CD14-positive monocyte (primary cell): ENCODE measurements at regions not wholly inside any gene's neighbourhood (a gene's known extent, or its start where the extent isn't known, plus 50 kb on each side); places are given as distances from the start of the nearest gene placed in this dataset.

ENCODE experiments used
- DNase-seq, 3 donors: peaks; one replicate each; pipeline ENCODE4 v3.0.0-alpha.2; 2011 to 2022
- H2AFZ ChIP-seq: 2 replicates; pipeline ENCODE4 v1.6.0; 2012; ENCODE audit warnings: mild to moderate bottlenecking, low read depth, low read length, inconsistent platforms; ENCODE audit not compliant: insufficient read depth, poor library complexity, severe bottlenecking
- H3K27ac ChIP-seq, 2 donors: 1 replicate in 1 of 2; 2 replicates in 1 of 2; pipeline ENCODE4 v1.5.1; 2012 to 2013; ENCODE audit warnings: low read length in 2 of 2, control low read depth in 1 of 2, inconsistent platforms in 1 of 2, low read depth in 1 of 2, mild to moderate bottlenecking in 1 of 2
- H3K27me3 ChIP-seq, 2 donors: one replicate each; pipeline versions ENCODE4 v1.6.0 to v1.6.1; 2011 to 2013; ENCODE audit warnings: low read length in 2 of 2; ENCODE audit not compliant: control insufficient read depth in 2 of 2, insufficient read depth in 2 of 2
- H3K36me3 ChIP-seq, 2 donors: replicated peaks in 1 of 2; 1 replicate in 1 of 2; 2 replicates in 1 of 2; pipeline versions ENCODE4 v1.5.1 to v1.6.1; 2012 to 2013; ENCODE audit warnings: low read length in 2 of 2, control low read depth in 1 of 2, inconsistent platforms in 1 of 2, mild to moderate bottlenecking in 1 of 2; ENCODE audit not compliant: insufficient read depth in 2 of 2, control insufficient read depth in 1 of 2
- H3K4me1 ChIP-seq, 2 donors: 1 replicate in 1 of 2; 2 replicates in 1 of 2; pipeline versions ENCODE4 v1.5.1 to v1.6.1; 2012 to 2013; ENCODE audit warnings: low read length in 2 of 2, control low read depth in 1 of 2, inconsistent platforms in 1 of 2, mild to moderate bottlenecking in 1 of 2, moderate library complexity in 1 of 2; ENCODE audit not compliant: insufficient read depth in 2 of 2, control insufficient read depth in 1 of 2
- H3K4me2 ChIP-seq: replicated peaks from 2 replicates; pipeline ENCODE3; 2012; ENCODE audit warnings: low read length, moderate library complexity, mild to moderate bottlenecking; ENCODE audit not compliant: poor library complexity, severe bottlenecking; ENCODE audit errors: extremely low read depth
- H3K4me3 ChIP-seq, 3 experiments: fragments of 200-600 bp in 1 of 3; sonication (generic) in 1 of 3; replicated peaks in 1 of 3; 1 replicate in 2 of 3; 2 replicates in 1 of 3; pipeline ENCODE4 v1.5.1; 2011 to 2013; ENCODE audit warnings: low read length in 3 of 3, mild to moderate bottlenecking in 3 of 3, control low read depth in 2 of 3, low read depth in 2 of 3, inconsistent platforms in 1 of 3, moderate library complexity in 1 of 3
- H3K79me2 ChIP-seq: 2 replicates; pipeline ENCODE4 v1.6.0; 2012; ENCODE audit warnings: mild to moderate bottlenecking, control low read depth, inconsistent platforms, low read length, moderate library complexity; ENCODE audit not compliant: insufficient read depth
- H3K9ac ChIP-seq: 2 replicates; pipeline ENCODE4 v1.6.0; 2017; ENCODE audit warnings: low read length, mild to moderate bottlenecking; ENCODE audit not compliant: insufficient read depth, poor library complexity, severe bottlenecking
- H3K9me3 ChIP-seq, 2 donors: replicated peaks in 1 of 2; 1 replicate in 1 of 2; 2 replicates in 1 of 2; pipeline versions ENCODE4 v1.5.1 to v1.6.1; 2012 to 2013; ENCODE audit warnings: low read length in 2 of 2, control low read depth in 1 of 2; ENCODE audit not compliant: control insufficient read depth in 1 of 2, insufficient read depth in 1 of 2
- H4K20me1 ChIP-seq: 2 replicates; pipeline ENCODE4 v1.6.0; 2012; ENCODE audit warnings: mild to moderate bottlenecking, low read length, control low read depth, moderate library complexity; ENCODE audit not compliant: insufficient read depth
- H3K27ac Mint-ChIP-seq, 7 donors: one replicate each; pipeline ENCODE4 v1.8.0; 2020; ENCODE audit warnings: mild to moderate bottlenecking in 7 of 7, mixed read lengths in 7 of 7, moderate library complexity in 6 of 7, inconsistent platforms in 2 of 7
- H3K27me3 Mint-ChIP-seq, 3 donors: one replicate each; pipeline ENCODE4 v1.8.0; 2021 to 2022; ENCODE audit warnings: low read depth in 3 of 3, mild to moderate bottlenecking in 3 of 3, mixed read lengths in 3 of 3, moderate library complexity in 3 of 3, inconsistent platforms in 1 of 3
- H3K36me3 Mint-ChIP-seq, 2 donors: one replicate each; pipeline ENCODE4 v1.8.0; 2020; ENCODE audit warnings: mixed read lengths in 2 of 2, inconsistent platforms in 1 of 2, mild to moderate bottlenecking in 1 of 2
- H3K4me1 Mint-ChIP-seq: one replicate; pipeline ENCODE4 v1.8.0; 2020; ENCODE audit warnings: mild to moderate bottlenecking, mixed read lengths
- H3K4me3 Mint-ChIP-seq, 2 donors: one replicate each; pipeline ENCODE4 v1.8.0; 2020; ENCODE audit warnings: mild to moderate bottlenecking in 2 of 2, mixed read lengths in 2 of 2, moderate library complexity in 1 of 2
- H3K9me3 Mint-ChIP-seq, 7 donors: one replicate each; pipeline ENCODE4 v1.8.0; 2020 to 2022; ENCODE audit warnings: mixed read lengths in 7 of 7, mild to moderate bottlenecking in 6 of 7, moderate library complexity in 6 of 7, inconsistent platforms in 2 of 7
- CTCF ChIP-seq: fragments of 200-600 bp; IDR thresholded peaks from one replicate; pipeline ENCODE4 v1.8.0; 2022; ENCODE audit warnings: antibody characterized with exemption, mild to moderate bottlenecking
- WGBS: methylation state at CpG from one replicate; pipeline ENCODE4 v1.1.5; 2013; ENCODE audit warnings: missing lambda C conversion rate; ENCODE audit not compliant: insufficient coverage; 5-methylcytosine and 5-hydroxymethylcytosine counted together
- intact Hi-C, 2 donors: fragments of 100-400 bp; cut with micrococcal nuclease; formaldehyde crosslinking; loops; one replicate each; pipeline versions ENCODE4 v1.15.0 to v1.15.1; 2023

- TF ChIP-seq CTCF: no peak
- intact Hi-C loops: no loop called here
- Histone ChIP-seq H2AFZ (no peak overlapping the region), H3K9me3 (no peaks in the 10 kb centered on the region), H3K9ac (no peak overlapping the region), H3K36me3 (no peaks in the 10 kb centered on the region), H3K4me1 (no peaks in the 10 kb centered on the region), H3K4me2 (no peak overlapping the region), H4K20me1 (no peaks in the 10 kb centered on the region), H3K27me3 (no peaks in the 10 kb centered on the region), H3K79me2 (no peaks in the 10 kb centered on the region), H3K4me3 (no peak overlapping the region), H3K27ac (no peak overlapping the region)
- H3K9me3 Mint-ChIP-seq: peaks cover 0 to 8% (median 2%) of the 10 kb centered on the region in 7 donors
- no peaks in the 10 kb centered on the region for H3K36me3 Mint-ChIP-seq
- no peaks in the 10 kb centered on the region for H3K4me1 Mint-ChIP-seq
- WGBS: 69% methylated on average over 7 of the region's 8 CpGs
- DNase-seq: no peak
- no peak overlapping the region for H3K27ac Mint-ChIP-seq
- no peak overlapping the region for H3K4me3 Mint-ChIP-seq
- peaks cover 0 to 4% (median 3%) of the 10 kb centered on the region in 3 donors for H3K27me3 Mint-ChIP-seq
Observed at GRCh38 chr2:16311521-16312440, 353.9 kb downstream of the CYRIA start.

- no peak for TF ChIP-seq CTCF
- peaks cover 0 to 8% (median 2%) of the 10 kb centered on the region in 7 donors for H3K9me3 Mint-ChIP-seq
Observed at GRCh38 chr2:16308816-16309215, 356.8 kb downstream of the CYRIA start.

More at GRCh38 chr2:16308816-16309215, 356.8 kb downstream of the CYRIA start:
- no peaks in the 10 kb centered on the region for H3K27me3 ChIP-seq
- H4K20me1 ChIP-seq: no peaks in the 10 kb centered on the region
- no peak overlapping the region for H3K4me2 ChIP-seq
- H3K36me3 Mint-ChIP-seq: no peaks in the 10 kb centered on the region
- peaks cover 0 to 3% (median 1%) of the 10 kb centered on the region in 3 donors for H3K27me3 Mint-ChIP-seq
- no peaks in the 10 kb centered on the region for H3K79me2 ChIP-seq
- H3K9me3 ChIP-seq: no peaks in the 10 kb centered on the region
- H3K27ac Mint-ChIP-seq: no peak overlapping the region
- intact Hi-C loops: no loop called here
- H3K36me3 ChIP-seq: no peaks in the 10 kb centered on the region
- H3K4me3 ChIP-seq: no peak overlapping the region
- WGBS: no CpG with 5 or more reads among the region's 2 CpGs
- H3K9ac ChIP-seq: no peak overlapping the region
- no peaks in the 10 kb centered on the region for H3K4me1 Mint-ChIP-seq
- H3K27ac ChIP-seq: no peak overlapping the region
- H3K4me3 Mint-ChIP-seq: no peak overlapping the region
- no peak overlapping the region for H2AFZ ChIP-seq
- H3K4me1 ChIP-seq: no peaks in the 10 kb centered on the region
- no peak for DNase-seq
